HG02852 (cell line): ENCODE measurements at regions not wholly inside any gene's neighbourhood (a gene's known extent, or its start where the extent isn't known, plus 50 kb on each side); places are given as distances from the start of the nearest gene placed in this dataset.

Source experiments
- ATAC-seq: cut with Tn5 transposase; IDR thresholded peaks from one replicate; pipeline ENCODE4 v1.9.1; 2021; ENCODE audit warnings: mild to moderate bottlenecking, moderate library complexity; ENCODE audit not compliant: unreplicated experiment

GRCh38 chr10:106213493-106213892 is 951.0 kb downstream of the SORCS1 start:
- no peak for ATAC-seq

- ATAC-seq: no peak
Observed at GRCh38 chr10:106198275-106198674, 966.2 kb downstream of the SORCS1 start.

GRCh38 chr10:106189292-106189691 is 975.2 kb downstream of the SORCS1 start:
- ATAC-seq: no peak

GRCh38 chr10:106185951-106186350 is 978.6 kb downstream of the SORCS1 start:
- no peak for ATAC-seq

- ATAC-seq: no peak
Observed at GRCh38 chr10:106183041-106183440, 981.5 kb downstream of the SORCS1 start.

GRCh38 chr10:106182542-106182941 is 982.0 kb downstream of the SORCS1 start:
- ATAC-seq: no peak

- ATAC-seq: no peak
Observed at GRCh38 chr10:106181501-106181900, 983.0 kb downstream of the SORCS1 start.

GRCh38 chr10:106179430-106179829 is 985.1 kb downstream of the SORCS1 start:
- no peak for ATAC-seq

- ATAC-seq: no peak
Observed at GRCh38 chr10:106175760-106176377, 988.6 kb downstream of the SORCS1 start.

- ATAC-seq: no peak
Observed at GRCh38 chr10:106173838-106174237, 990.7 kb downstream of the SORCS1 start.

- ATAC-seq: no peak
Observed at GRCh38 chr10:106169241-106169640, 995.3 kb downstream of the SORCS1 start.

GRCh38 chr10:106167946-106168345 is 996.6 kb downstream of the SORCS1 start:
- ATAC-seq: no peak

GRCh38 chr10:106158241-106158640 is 1006.3 kb downstream of the SORCS1 start:
- ATAC-seq: no peak

GRCh38 chr10:106147021-106147420 is 1017.5 kb downstream of the SORCS1 start:
- no peak for ATAC-seq

GRCh38 chr10:106139915-106140314 is 1024.6 kb downstream of the SORCS1 start:
- no peak for ATAC-seq

GRCh38 chr10:106136175-106136574 is 1028.3 kb downstream of the SORCS1 start:
- no peak for ATAC-seq

- no peak for ATAC-seq
Observed at GRCh38 chr10:106134326-106135000, 1030.0 kb downstream of the SORCS1 start.

GRCh38 chr10:106133451-106133850 is 1031.1 kb downstream of the SORCS1 start:
- no peak for ATAC-seq

- ATAC-seq: no peak
Observed at GRCh38 chr10:106132956-106133355, 1031.5 kb downstream of the SORCS1 start.

- no peak for ATAC-seq
Observed at GRCh38 chr10:106114656-106115186, 1049.8 kb downstream of the SORCS1 start.

GRCh38 chr10:106111246-106111645 is 1053.3 kb downstream of the SORCS1 start:
- ATAC-seq: no peak

GRCh38 chr10:106107706-106108105 is 1056.8 kb downstream of the SORCS1 start:
- ATAC-seq: no peak
